ENCODE measurements at regions not wholly inside any gene's neighbourhood (a gene's known extent, or its start where the extent isn't known, plus 50 kb on each side); places are given as distances from the start of the nearest gene placed in this dataset.

GRCh38 chr5:56465769-56466135 lies 232.6 kb upstream of the ANKRD55 start:
- H3K27ac Mint-ChIP-seq, result peak overlapping the region; percentile 77 to 96 (median 96)
- Histone ChIP-seq H2AFZ (ENCODE audit: insufficient read depth, low read depth, low read length, poor library complexity, severe bottlenecking) (peak overlapping the region; percentile 38), H3K4me2 (replicated peaks; ENCODE audit: extremely low read depth, low read length, poor library complexity, severe bottlenecking) (peak overlapping the region; percentile 53), H3K9me3 (replicated peaks in 1 of 2; ENCODE audit: control insufficient read depth in 1 of 2, insufficient read depth in 1 of 2, low read length in 2 of 2) (no peaks in the 10 kb centered on the region), H4K20me1 (ENCODE audit: insufficient read depth, low read length) (no peaks in the 10 kb centered on the region), H3K9ac (ENCODE audit: insufficient read depth, low read length, poor library complexity, severe bottlenecking) (no peak overlapping the region), H3K79me2 (ENCODE audit: insufficient read depth, low read length) (no peaks in the 10 kb centered on the region), H3K27me3 (ENCODE audit: control insufficient read depth in 2 of 2, insufficient read depth in 2 of 2, low read length in 2 of 2) (no peaks in the 10 kb centered on the region), H3K27ac (ENCODE audit: low read depth in 1 of 2, low read length in 2 of 2) (peak overlapping the region; percentile 46 to 87), H3K36me3 (replicated peaks in 1 of 2; ENCODE audit: control insufficient read depth in 1 of 2, insufficient read depth in 2 of 2, low read length in 2 of 2) (no peaks in the 10 kb centered on the region), H3K4me1 (ENCODE audit: control insufficient read depth in 1 of 2, insufficient read depth in 2 of 2, low read length in 2 of 2) (peaks cover 36 to 43% of the 10 kb centered on the region in 2 donors), H3K4me3 (replicated peaks in 1 of 3; ENCODE audit: low read depth in 2 of 3, low read length in 3 of 3) (peak overlapping the region in 1 of 3 experiments; percentile 35)
- TF ChIP-seq CTCF (IDR thresholded peaks at IDR 0.05), result no peak
- H3K9me3 Mint-ChIP-seq, result peaks cover 0 to 3% (median 0%) of the 10 kb centered on the region in 7 donors
- DNase-seq, result no peak
- peaks cover 0 to 3% (median 0%) of the 10 kb centered on the region in 3 donors for H3K27me3 Mint-ChIP-seq (ENCODE audit: low read depth in 3 of 3)
- peak overlapping the region in 1 of 2 donors; percentile 51 for H3K4me3 Mint-ChIP-seq
- H3K36me3 Mint-ChIP-seq, result peaks cover 3 to 12% of the 10 kb centered on the region in 2 donors
- intact Hi-C loops (cut with micrococcal nuclease), result no loop called here
- 0% methylated on average over 1 of the region's 2 CpGs for WGBS (ENCODE audit: insufficient coverage)
- peaks cover 48% of the 10 kb centered on the region for H3K4me1 Mint-ChIP-seq

- Mint-ChIP-seq H3K4me1 (peaks cover 46% of the 10 kb centered on the region), H3K4me3 (peak overlapping the region in 1 of 2 donors; percentile 51), H3K27ac (peak overlapping the region; percentile 77 to 96 (median 96)), H3K36me3 (peaks cover 3 to 12% of the 10 kb centered on the region in 2 donors), H3K27me3 (ENCODE audit: low read depth in 3 of 3) (peaks cover 0 to under 1% (median 0%) of the 10 kb centered on the region in 3 donors), H3K9me3 (peaks cover 0 to 3% (median 0%) of the 10 kb centered on the region in 7 donors)
- Histone ChIP-seq H3K4me2 (replicated peaks; ENCODE audit: extremely low read depth, low read length, poor library complexity, severe bottlenecking) (peak overlapping the region; percentile 53), H3K27ac (ENCODE audit: low read depth in 1 of 2, low read length in 2 of 2) (peak overlapping the region; percentile 35 to 87), H3K9me3 (replicated peaks in 1 of 2; ENCODE audit: control insufficient read depth in 1 of 2, insufficient read depth in 1 of 2, low read length in 2 of 2) (no peaks in the 10 kb centered on the region), H3K9ac (ENCODE audit: insufficient read depth, low read length, poor library complexity, severe bottlenecking) (no peak overlapping the region), H3K36me3 (replicated peaks in 1 of 2; ENCODE audit: control insufficient read depth in 1 of 2, insufficient read depth in 2 of 2, low read length in 2 of 2) (no peaks in the 10 kb centered on the region), H2AFZ (ENCODE audit: insufficient read depth, low read depth, low read length, poor library complexity, severe bottlenecking) (peak overlapping the region; percentile 38), H3K79me2 (ENCODE audit: insufficient read depth, low read length) (no peaks in the 10 kb centered on the region), H4K20me1 (ENCODE audit: insufficient read depth, low read length) (no peaks in the 10 kb centered on the region), H3K27me3 (ENCODE audit: control insufficient read depth in 2 of 2, insufficient read depth in 2 of 2, low read length in 2 of 2) (no peaks in the 10 kb centered on the region), H3K4me1 (ENCODE audit: control insufficient read depth in 1 of 2, insufficient read depth in 2 of 2, low read length in 2 of 2) (peaks cover 36 to 43% of the 10 kb centered on the region in 2 donors), H3K4me3 (replicated peaks in 1 of 3; ENCODE audit: low read depth in 2 of 3, low read length in 3 of 3) (peak overlapping the region in 1 of 3 experiments; percentile 35)
- WGBS (ENCODE audit: insufficient coverage), result 40% methylated on average over 1 of the region's 10 CpGs
- peak; percentile 45 to 57 (median 56) for DNase-seq
- intact Hi-C loops (cut with micrococcal nuclease), result no loop called here
- no peak for TF ChIP-seq CTCF (IDR thresholded peaks at IDR 0.05)
Measured at GRCh38 chr5:56464935-56465768, 232.0 kb upstream of the ANKRD55 start.
